ENCODE measurements at regions not wholly inside any gene's neighbourhood (a gene's known extent, or its start where the extent isn't known, plus 50 kb on each side); places are given as distances from the start of the nearest gene placed in this dataset.

DNA sequence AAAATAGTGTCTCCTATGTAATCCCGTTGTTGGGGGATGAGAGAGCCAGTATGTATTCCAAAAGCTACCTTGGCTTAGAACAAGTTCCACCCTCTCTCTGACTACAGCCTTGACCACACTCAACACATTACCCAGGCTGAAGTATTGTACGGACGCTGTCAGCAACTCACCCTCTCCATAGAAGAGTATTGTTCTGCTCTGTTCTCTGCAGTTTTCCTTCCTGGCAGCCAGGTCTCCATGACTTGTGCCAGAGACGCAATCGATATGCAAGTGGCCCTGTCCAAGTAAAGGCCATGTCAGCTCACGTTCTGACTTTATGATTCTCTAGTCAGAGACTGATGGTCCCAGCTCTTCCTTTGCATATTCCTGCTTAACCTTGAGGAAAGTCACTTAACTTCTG is 164.1 kb upstream of the SLCO3A1 start:
- TF ChIP-seq, protein P1, sequence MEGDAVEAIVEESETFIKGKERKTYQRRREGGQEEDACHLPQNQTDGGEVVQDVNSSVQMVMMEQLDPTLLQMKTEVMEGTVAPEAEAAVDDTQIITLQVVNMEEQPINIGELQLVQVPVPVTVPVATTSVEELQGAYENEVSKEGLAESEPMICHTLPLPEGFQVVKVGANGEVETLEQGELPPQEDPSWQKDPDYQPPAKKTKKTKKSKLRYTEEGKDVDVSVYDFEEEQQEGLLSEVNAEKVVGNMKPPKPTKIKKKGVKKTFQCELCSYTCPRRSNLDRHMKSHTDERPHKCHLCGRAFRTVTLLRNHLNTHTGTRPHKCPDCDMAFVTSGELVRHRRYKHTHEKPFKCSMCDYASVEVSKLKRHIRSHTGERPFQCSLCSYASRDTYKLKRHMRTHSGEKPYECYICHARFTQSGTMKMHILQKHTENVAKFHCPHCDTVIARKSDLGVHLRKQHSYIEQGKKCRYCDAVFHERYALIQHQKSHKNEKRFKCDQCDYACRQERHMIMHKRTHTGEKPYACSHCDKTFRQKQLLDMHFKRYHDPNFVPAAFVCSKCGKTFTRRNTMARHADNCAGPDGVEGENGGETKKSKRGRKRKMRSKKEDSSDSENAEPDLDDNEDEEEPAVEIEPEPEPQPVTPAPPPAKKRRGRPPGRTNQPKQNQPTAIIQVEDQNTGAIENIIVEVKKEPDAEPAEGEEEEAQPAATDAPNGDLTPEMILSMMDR (IDR thresholded peaks at IDR 0.05; ENCODE audit: low read length, missing control alignments) = no peak
- H3K4me3 ChIP-seq (replicated peaks; ENCODE audit: low read depth, low read length) = no peak overlapping the region
- DNase-seq (ENCODE audit: low read depth) = no peak

GRCh38 chr15:91692596-91692995 is 160.9 kb upstream of the SLCO3A1 start:
- TF ChIP-seq, protein P1 (IDR thresholded peaks at IDR 0.05; ENCODE audit: low read length, missing control alignments) = no peak
- DNase-seq (ENCODE audit: low read depth) = no peak
- no peak overlapping the region for H3K4me3 ChIP-seq (replicated peaks; ENCODE audit: low read depth, low read length)

DNA sequence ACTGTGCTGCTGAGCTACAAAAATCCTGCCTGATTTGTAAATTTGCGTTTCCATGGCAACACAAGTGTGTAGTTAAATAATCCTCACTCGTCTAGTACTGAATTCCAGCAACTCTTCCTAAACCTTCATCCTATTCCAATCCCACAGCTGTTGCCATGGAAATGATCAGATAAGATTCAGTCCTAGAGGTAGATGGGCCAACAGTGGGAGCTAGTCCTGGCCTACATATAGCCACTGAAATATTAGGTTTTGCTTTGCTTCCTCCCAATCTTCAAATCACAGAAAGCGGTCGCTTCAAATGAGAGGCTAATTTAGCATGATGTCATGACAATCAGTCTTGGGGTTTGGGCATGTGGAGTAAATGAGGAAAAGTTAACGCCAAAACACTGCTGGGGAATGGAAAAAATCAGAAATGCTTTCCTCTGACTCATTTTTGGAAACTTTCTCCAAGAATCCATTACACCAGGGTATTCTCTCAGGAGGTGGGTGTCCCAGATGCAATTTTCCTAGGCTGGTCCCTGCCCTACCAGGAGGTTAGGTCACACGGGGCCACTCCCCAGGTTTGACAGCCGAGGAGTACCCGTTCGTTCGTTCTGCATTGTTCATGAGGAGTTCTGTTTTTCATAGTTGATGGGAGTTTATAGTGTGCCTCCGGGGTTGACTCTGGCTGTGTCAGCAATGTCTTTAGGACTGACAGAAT is 159.2 kb upstream of the SLCO3A1 start:
- TF ChIP-seq, protein P1 (IDR thresholded peaks at IDR 0.05; ENCODE audit: low read length, missing control alignments) = no peak
- peak overlapping the region; percentile 19 for H3K4me3 ChIP-seq (replicated peaks; ENCODE audit: low read depth, low read length)
- peak; percentile 76 for DNase-seq (ENCODE audit: low read depth)

DNA sequence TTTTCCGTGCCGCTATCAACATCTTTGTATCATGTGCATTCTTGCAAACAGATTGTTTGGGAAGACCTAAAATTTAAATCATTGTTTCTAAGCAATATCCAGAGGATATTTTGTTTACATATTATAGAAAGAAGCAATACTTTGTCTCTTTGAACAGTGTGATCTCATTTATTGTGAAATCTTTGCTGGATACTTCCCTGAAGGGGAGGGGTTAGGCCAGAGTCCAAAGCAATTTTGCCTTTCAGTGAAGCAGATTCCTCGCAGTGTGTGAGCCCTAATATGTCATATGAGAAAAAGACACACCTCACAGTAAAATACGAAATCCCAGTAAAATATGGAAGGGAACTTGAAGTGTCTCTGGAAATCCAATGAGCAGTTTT is 158.7 kb upstream of the SLCO3A1 start:
- H3K4me3 ChIP-seq (replicated peaks; ENCODE audit: low read depth, low read length) = peak overlapping the region; percentile 19
- TF ChIP-seq, protein P1 (IDR thresholded peaks at IDR 0.05; ENCODE audit: low read length, missing control alignments) = no peak
- peak; percentile 78 for DNase-seq (ENCODE audit: low read depth)

DNA sequence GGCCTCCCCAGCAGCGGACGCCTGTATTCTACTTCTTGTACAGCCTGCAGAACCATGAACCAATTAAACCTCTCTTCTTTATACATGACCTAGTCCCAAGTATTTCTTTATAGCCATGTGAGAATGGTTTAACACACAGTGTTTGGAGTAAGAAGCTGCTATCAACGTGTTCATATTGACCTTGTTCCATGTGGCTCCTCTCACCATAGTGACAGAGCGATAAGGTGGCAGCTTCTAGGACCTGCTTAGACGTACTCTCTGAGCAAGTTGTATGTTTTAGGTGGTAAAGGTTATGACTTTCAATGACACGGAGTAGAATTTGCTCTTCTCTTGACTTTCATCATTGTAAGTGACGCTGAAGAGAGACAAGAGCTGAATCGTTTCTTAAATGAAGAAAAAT is 157.7 kb upstream of the SLCO3A1 start:
- DNase-seq (ENCODE audit: low read depth) = no peak
- TF ChIP-seq, protein P1 (IDR thresholded peaks at IDR 0.05; ENCODE audit: low read length, missing control alignments) = no peak
- H3K4me3 ChIP-seq (replicated peaks; ENCODE audit: low read depth, low read length) = no peak overlapping the region

DNA sequence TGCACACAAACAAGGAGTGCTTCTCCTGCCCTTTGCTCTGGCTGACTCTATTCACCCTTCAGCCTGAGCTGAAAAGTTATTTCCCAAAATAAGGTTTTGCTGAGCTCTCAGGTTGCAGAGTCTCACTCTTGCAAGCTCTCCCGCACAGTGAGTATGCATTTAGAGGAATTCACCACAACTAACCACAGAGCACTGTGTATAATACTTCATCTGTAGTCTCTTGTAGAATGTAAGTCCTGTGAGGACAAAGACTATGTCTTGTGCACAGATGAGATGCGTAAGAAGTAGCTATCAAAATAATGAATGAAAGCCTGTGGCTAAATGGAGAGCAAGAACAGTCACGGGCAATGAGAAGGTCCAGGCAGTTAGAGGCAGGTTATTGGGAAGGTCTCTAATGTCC is 156.5 kb upstream of the SLCO3A1 start:
- TF ChIP-seq, protein P1 (IDR thresholded peaks at IDR 0.05; ENCODE audit: low read length, missing control alignments) = no peak
- no peak overlapping the region for H3K4me3 ChIP-seq (replicated peaks; ENCODE audit: low read depth, low read length)
- no peak for DNase-seq (ENCODE audit: low read depth)

DNA sequence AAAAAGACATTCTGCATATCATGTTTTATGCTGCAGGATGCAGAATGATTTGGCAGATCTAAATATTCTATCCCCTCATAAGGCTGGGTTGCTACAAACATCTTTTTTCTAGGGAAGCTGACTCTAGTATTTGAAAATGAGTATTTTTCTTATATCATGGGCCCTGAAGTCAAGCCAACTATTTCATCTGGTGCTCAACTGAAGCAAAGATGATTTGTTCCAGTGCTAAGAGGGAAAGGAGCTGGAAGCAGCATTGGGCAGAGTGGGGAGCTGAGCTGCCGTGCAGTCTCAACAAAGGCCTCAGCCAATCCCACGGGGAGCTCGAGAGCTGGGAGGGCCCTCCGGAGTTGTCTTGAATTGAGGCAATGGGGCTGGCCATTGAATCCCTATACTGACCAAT is 155.3 kb upstream of the SLCO3A1 start:
- no peak overlapping the region for H3K4me3 ChIP-seq (replicated peaks; ENCODE audit: low read depth, low read length)
- DNase-seq (ENCODE audit: low read depth) = no peak
- TF ChIP-seq, protein P1 (IDR thresholded peaks at IDR 0.05; ENCODE audit: low read length, missing control alignments) = no peak

All from fibroblast of pulmonary artery (primary cell).